Retina (tissue), 1 donor: ENCODE measurements at regions not wholly inside any gene's neighbourhood (a gene's known extent, or its start where the extent isn't known, plus 50 kb on each side); places are given as distances from the start of the nearest gene placed in this dataset.

Experiments
- DNase-seq: peaks from one replicate; pipeline ENCODE4 v3.0.0-alpha.2; 2016

- no peak for DNase-seq
Observed at GRCh38 chr2:52222128-52222527, 1190.2 kb upstream of the NRXN1 start.

- DNase-seq, result no peak
Observed at GRCh38 chr2:52220393-52220792, 1188.5 kb upstream of the NRXN1 start.

- DNase-seq, result no peak
Observed at GRCh38 chr2:52210611-52211010, 1178.7 kb upstream of the NRXN1 start.

- DNase-seq, result no peak
Observed at GRCh38 chr2:52210161-52210560, 1178.2 kb upstream of the NRXN1 start.

- DNase-seq, result no peak
Observed at GRCh38 chr2:52194342-52194741, 1162.4 kb upstream of the NRXN1 start.

GRCh38 chr2:52193804-52194203 lies 1161.9 kb upstream of the NRXN1 start:
- DNase-seq, result no peak

GRCh38 chr2:52192656-52193055 lies 1160.7 kb upstream of the NRXN1 start:
- no peak for DNase-seq

- no peak for DNase-seq
Observed at GRCh38 chr2:52181080-52181479, 1149.1 kb upstream of the NRXN1 start.

- DNase-seq, result no peak
Observed at GRCh38 chr2:52178845-52179244, 1146.9 kb upstream of the NRXN1 start.

GRCh38 chr2:52145005-52145404 lies 1113.1 kb upstream of the NRXN1 start:
- DNase-seq, result no peak

- DNase-seq, result no peak
Observed at GRCh38 chr2:52144590-52144989, 1112.7 kb upstream of the NRXN1 start.

GRCh38 chr2:52141076-52141475 lies 1109.1 kb upstream of the NRXN1 start:
- DNase-seq, result no peak

GRCh38 chr2:52139241-52139640 lies 1107.3 kb upstream of the NRXN1 start:
- no peak for DNase-seq

- DNase-seq, result no peak
Observed at GRCh38 chr2:52135235-52135634, 1103.3 kb upstream of the NRXN1 start.

- no peak for DNase-seq
Observed at GRCh38 chr2:52128081-52128480, 1096.1 kb upstream of the NRXN1 start.

GRCh38 chr2:52127527-52127926 lies 1095.6 kb upstream of the NRXN1 start:
- no peak for DNase-seq

- no peak for DNase-seq
Observed at GRCh38 chr2:52117299-52117698, 1085.4 kb upstream of the NRXN1 start.

GRCh38 chr2:52115750-52116149 lies 1083.8 kb upstream of the NRXN1 start:
- no peak for DNase-seq

GRCh38 chr2:52113338-52113737 lies 1081.4 kb upstream of the NRXN1 start:
- no peak for DNase-seq

- DNase-seq, result no peak
Observed at GRCh38 chr2:52112141-52112540, 1080.2 kb upstream of the NRXN1 start.

GRCh38 chr2:52107124-52107523 lies 1075.2 kb upstream of the NRXN1 start:
- DNase-seq, result no peak

GRCh38 chr2:52097071-52097470 lies 1065.1 kb upstream of the NRXN1 start:
- DNase-seq, result no peak

GRCh38 chr2:52084759-52085158 lies 1052.8 kb upstream of the NRXN1 start:
- DNase-seq, result no peak

GRCh38 chr2:52083214-52083613 lies 1051.3 kb upstream of the NRXN1 start:
- DNase-seq, result no peak

GRCh38 chr2:52082646-52083045 lies 1050.7 kb upstream of the NRXN1 start:
- no peak for DNase-seq

- DNase-seq, result no peak
Observed at GRCh38 chr2:52079602-52080001, 1047.7 kb upstream of the NRXN1 start.
